ENCODE measurements at regions not wholly inside any gene's neighbourhood (a gene's known extent, or its start where the extent isn't known, plus 50 kb on each side); places are given as distances from the start of the nearest gene placed in this dataset.

DNA sequence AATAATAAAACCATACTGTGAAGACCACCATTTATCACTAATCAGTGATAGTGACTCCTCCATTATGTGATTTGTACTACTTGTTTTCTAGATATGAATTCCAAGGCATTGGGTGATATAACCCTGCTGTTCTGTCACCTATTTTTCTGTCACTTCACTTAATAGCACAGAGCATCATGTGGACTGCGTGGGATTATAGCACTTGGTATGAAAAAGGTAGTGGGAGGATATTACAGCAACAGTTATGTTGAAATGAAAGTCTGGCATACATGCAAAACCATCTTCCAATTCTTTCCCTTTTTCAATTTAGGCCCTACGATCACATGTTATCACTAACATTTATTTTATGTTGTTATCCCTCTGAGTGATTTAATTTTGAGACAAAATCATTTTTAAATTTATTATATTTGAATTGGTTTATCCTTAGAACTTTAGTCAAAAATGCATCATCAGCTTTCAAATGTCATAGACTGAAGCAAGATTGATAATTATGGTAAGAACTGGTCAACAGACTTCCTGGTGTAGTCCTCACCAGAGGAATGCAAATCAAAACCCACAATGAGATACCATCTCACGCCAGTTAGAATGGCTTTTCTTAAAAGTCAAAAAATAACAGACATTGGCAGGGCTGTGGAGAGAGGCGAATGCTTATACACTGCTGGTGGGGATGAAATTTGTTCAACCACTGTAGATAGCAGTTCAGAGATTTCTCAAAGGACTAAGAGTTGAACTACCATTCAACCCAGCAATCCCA lies 242.6 kb downstream of the IKZF2 start:
- Mint-ChIP-seq H3K27ac (no peak overlapping the region), H3K27me3 (no peaks in the 10 kb centered on the region), H3K4me1 (ENCODE audit: low read depth) (peaks cover 41% of the 10 kb centered on the region), H3K36me3 (ENCODE audit: insufficient read depth) (no peaks in the 10 kb centered on the region), H3K9me3 (ENCODE audit: low read depth) (no peaks in the 10 kb centered on the region), H3K4me3 (ENCODE audit: low read depth) (no peak overlapping the region)
- TF ChIP-seq, protein P1, sequence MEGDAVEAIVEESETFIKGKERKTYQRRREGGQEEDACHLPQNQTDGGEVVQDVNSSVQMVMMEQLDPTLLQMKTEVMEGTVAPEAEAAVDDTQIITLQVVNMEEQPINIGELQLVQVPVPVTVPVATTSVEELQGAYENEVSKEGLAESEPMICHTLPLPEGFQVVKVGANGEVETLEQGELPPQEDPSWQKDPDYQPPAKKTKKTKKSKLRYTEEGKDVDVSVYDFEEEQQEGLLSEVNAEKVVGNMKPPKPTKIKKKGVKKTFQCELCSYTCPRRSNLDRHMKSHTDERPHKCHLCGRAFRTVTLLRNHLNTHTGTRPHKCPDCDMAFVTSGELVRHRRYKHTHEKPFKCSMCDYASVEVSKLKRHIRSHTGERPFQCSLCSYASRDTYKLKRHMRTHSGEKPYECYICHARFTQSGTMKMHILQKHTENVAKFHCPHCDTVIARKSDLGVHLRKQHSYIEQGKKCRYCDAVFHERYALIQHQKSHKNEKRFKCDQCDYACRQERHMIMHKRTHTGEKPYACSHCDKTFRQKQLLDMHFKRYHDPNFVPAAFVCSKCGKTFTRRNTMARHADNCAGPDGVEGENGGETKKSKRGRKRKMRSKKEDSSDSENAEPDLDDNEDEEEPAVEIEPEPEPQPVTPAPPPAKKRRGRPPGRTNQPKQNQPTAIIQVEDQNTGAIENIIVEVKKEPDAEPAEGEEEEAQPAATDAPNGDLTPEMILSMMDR (IDR thresholded peaks at IDR 0.05; ENCODE audit: unreplicated experiment): no peak
- no peak for DNase-seq (ENCODE audit: low spot score, unreplicated experiment)

DNA sequence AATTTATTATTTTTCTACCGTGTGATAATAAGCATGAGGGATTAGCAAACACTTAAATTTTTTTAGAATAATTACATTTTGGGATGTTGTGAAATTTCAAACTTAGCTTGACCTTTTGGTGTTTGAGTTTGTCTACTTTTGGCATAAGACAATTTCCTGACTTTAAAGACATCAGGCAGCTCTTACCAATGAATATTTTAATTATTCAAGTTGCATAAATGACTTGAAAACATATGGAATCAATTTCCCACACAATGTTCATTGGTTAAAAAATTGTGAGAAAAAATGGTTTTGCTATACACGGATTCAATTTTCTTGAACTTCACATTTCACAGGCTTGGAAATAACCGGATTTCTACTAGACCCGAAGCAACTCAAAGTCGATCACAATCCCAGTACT lies 243.4 kb downstream of the IKZF2 start:
- TF ChIP-seq, protein P1 (IDR thresholded peaks at IDR 0.05; ENCODE audit: unreplicated experiment): no peak
- Mint-ChIP-seq H3K4me1 (ENCODE audit: low read depth) (peaks cover 37% of the 10 kb centered on the region), H3K9me3 (ENCODE audit: low read depth) (no peaks in the 10 kb centered on the region), H3K27me3 (no peaks in the 10 kb centered on the region), H3K36me3 (ENCODE audit: insufficient read depth) (no peaks in the 10 kb centered on the region), H3K27ac (no peak overlapping the region), H3K4me3 (ENCODE audit: low read depth) (no peak overlapping the region)
- DNase-seq (ENCODE audit: low spot score, unreplicated experiment): no peak

DNA sequence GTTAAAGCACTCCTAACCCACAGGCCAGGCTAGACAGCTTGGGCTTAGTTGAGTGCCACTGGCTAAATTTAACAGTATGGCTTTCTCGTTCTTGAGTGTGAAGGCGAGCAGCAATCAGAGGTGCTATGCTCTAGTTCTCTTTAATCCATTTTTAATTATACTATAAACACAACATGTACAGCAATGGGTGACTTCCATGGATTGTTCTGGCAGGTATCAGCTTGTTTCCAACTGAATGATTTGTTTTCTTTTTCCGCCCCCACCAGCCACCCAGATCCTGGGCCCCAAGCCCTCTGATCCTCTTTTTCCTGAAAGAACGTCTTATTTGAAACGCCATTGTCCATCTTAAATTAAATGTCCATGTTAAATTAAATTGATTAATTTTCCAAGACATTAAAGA lies 244.8 kb downstream of the IKZF2 start:
- H3K36me3 Mint-ChIP-seq (ENCODE audit: insufficient read depth): no peaks in the 10 kb centered on the region
- no peak for DNase-seq (ENCODE audit: low spot score, unreplicated experiment)
- no peaks in the 10 kb centered on the region for H3K9me3 Mint-ChIP-seq (ENCODE audit: low read depth)
- H3K4me1 Mint-ChIP-seq (ENCODE audit: low read depth): peaks cover 27% of the 10 kb centered on the region
- H3K4me3 Mint-ChIP-seq (ENCODE audit: low read depth): no peak overlapping the region
- no peaks in the 10 kb centered on the region for H3K27me3 Mint-ChIP-seq
- H3K27ac Mint-ChIP-seq: peak overlapping the region; percentile 79
- TF ChIP-seq, protein P1 (IDR thresholded peaks at IDR 0.05; ENCODE audit: unreplicated experiment): no peak

DNA sequence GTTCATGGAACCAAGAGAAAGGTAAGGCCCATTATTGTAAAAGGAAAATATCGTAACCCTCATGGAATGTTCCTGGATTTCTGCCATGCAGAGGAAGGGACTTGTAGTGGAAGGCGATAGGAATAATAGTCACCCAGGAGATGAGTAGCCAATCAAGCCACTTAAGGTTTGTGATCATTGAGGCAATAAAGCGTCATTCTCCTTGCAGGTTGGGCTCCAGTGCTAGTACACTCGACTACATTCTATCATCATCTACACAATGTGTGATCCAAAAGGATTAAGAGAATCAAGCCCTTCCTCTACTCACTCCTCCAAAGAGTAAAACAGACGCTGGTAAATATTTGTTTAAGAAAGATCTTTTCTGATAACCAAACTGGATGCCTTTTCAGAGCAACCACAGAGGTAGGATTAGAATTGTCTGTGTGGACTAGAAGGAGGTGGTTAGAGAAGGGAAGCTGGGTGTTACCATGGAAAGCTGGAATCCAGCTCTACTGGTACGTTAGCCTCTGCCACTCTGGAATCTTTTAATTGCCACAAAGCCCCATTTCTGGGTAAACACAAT lies 245.7 kb downstream of the IKZF2 start:
- no peak for DNase-seq (ENCODE audit: low spot score, unreplicated experiment)
- peak overlapping the region; percentile 44 for H3K4me3 Mint-ChIP-seq (ENCODE audit: low read depth)
- H3K36me3 Mint-ChIP-seq (ENCODE audit: insufficient read depth): no peaks in the 10 kb centered on the region
- TF ChIP-seq, protein P1 (IDR thresholded peaks at IDR 0.05; ENCODE audit: unreplicated experiment): no peak
- peaks cover 22% of the 10 kb centered on the region for H3K4me1 Mint-ChIP-seq (ENCODE audit: low read depth)
- no peaks in the 10 kb centered on the region for H3K27me3 Mint-ChIP-seq
- no peaks in the 10 kb centered on the region for H3K9me3 Mint-ChIP-seq (ENCODE audit: low read depth)
- H3K27ac Mint-ChIP-seq: peak overlapping the region; percentile 70

DNA sequence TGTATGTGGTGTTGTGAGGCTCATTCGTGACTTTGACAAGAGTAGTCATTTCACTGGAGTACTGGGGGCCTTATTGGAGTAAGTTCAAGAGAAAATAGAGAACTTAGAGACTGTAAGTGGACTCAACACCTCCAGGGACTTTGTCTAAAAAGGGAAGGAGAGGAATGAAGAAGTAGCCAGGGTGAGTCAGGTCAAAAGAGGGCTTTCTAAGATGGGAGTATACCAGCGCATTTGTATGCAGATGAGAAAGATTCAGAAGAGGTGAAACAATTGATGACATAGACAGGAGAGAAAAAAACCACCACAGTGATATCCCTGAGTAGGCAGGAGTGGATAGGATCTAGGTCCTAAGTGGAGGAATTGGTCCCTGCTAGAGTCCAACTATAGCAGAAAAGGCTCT lies 246.8 kb downstream of the IKZF2 start:
- TF ChIP-seq, protein P1 (IDR thresholded peaks at IDR 0.05; ENCODE audit: unreplicated experiment): no peak
- peaks cover 18% of the 10 kb centered on the region for H3K4me1 Mint-ChIP-seq (ENCODE audit: low read depth)
- no peak overlapping the region for H3K4me3 Mint-ChIP-seq (ENCODE audit: low read depth)
- no peak overlapping the region for H3K27ac Mint-ChIP-seq
- H3K9me3 Mint-ChIP-seq (ENCODE audit: low read depth): no peaks in the 10 kb centered on the region
- no peaks in the 10 kb centered on the region for H3K36me3 Mint-ChIP-seq (ENCODE audit: insufficient read depth)
- no peaks in the 10 kb centered on the region for H3K27me3 Mint-ChIP-seq
- DNase-seq (ENCODE audit: low spot score, unreplicated experiment): no peak

Data from progenitor cell of endocrine pancreas (in vitro differentiated cells).